H9 (cell line): ENCODE measurements at regions not wholly inside any gene's neighbourhood (a gene's known extent, or its start where the extent isn't known, plus 50 kb on each side); places are given as distances from the start of the nearest gene placed in this dataset.

ENCODE experiments used
- DNase-seq: peaks from one replicate; pipeline ENCODE4 v3.0.0-alpha.2; 2017
- H2AFZ ChIP-seq: one replicate; pipeline ENCODE4 v1.6.1; 2013; ENCODE audit warnings: mild to moderate bottlenecking, low read length, control low read depth, moderate library complexity
- H2AK5ac ChIP-seq: 2 replicates; pipeline ENCODE4 v1.6.1; 2013; ENCODE audit warnings: low read length, control low read depth, mixed read lengths; ENCODE audit not compliant: insufficient read length
- H2BK120ac ChIP-seq: one replicate; pipeline ENCODE4 v1.6.1; 2013; ENCODE audit warnings: low read depth, mild to moderate bottlenecking, low read length, control low read depth, inconsistent platforms; ENCODE audit not compliant: poor library complexity, severe bottlenecking
- H2BK12ac ChIP-seq: 2 replicates; pipeline ENCODE4 v1.6.1; 2013; ENCODE audit warnings: low read length, control low read depth, mixed read lengths, low read depth; ENCODE audit not compliant: insufficient read length
- H2BK15ac ChIP-seq: 2 replicates; pipeline ENCODE4 v1.6.1; 2013; ENCODE audit warnings: low read depth, low read length, control low read depth
- H2BK20ac ChIP-seq: one replicate; pipeline ENCODE4 v1.6.1; 2013; ENCODE audit warnings: low read depth, mild to moderate bottlenecking, low read length, control low read depth, inconsistent platforms; ENCODE audit not compliant: poor library complexity, severe bottlenecking
- H2BK5ac ChIP-seq: 2 replicates; pipeline ENCODE4 v1.6.1; 2013; ENCODE audit warnings: low read length, control low read depth, mixed read lengths; ENCODE audit not compliant: insufficient read length
- H3K14ac ChIP-seq: 2 replicates; pipeline ENCODE4 v1.6.1; 2013; ENCODE audit warnings: low read length, control low read depth; ENCODE audit not compliant: insufficient read depth
- H3K18ac ChIP-seq: 2 replicates; pipeline ENCODE4 v1.6.1; 2013; ENCODE audit warnings: low read depth, mild to moderate bottlenecking, mixed read lengths, low read length, control low read depth; ENCODE audit not compliant: insufficient read length
- H3K23ac ChIP-seq: 2 replicates; pipeline ENCODE4 v1.6.1; 2013; ENCODE audit warnings: low read length, control low read depth, mixed read lengths, low read depth; ENCODE audit not compliant: insufficient read length
- H3K23me2 ChIP-seq: 2 replicates; pipeline ENCODE4 v1.6.1; 2013; ENCODE audit warnings: low read depth, mild to moderate bottlenecking, mixed read lengths, low read length, control low read depth; ENCODE audit not compliant: insufficient read length, poor library complexity, severe bottlenecking
- H3K27ac ChIP-seq: 2 replicates; pipeline ENCODE4 v1.5.1; 2013; ENCODE audit warnings: low read length, control low read depth, mixed read lengths, low read depth; ENCODE audit not compliant: insufficient read length
- H3K27me3 ChIP-seq: 2 replicates; pipeline ENCODE4 v1.6.1; 2013; ENCODE audit warnings: low read length, control low read depth, inconsistent platforms; ENCODE audit not compliant: insufficient read depth
- H3K4ac ChIP-seq: 2 replicates; pipeline ENCODE4 v1.6.1; 2013; ENCODE audit warnings: low read depth, mild to moderate bottlenecking, control low read depth, inconsistent platforms, low read length, moderate library complexity
- H3K4me1 ChIP-seq: 2 replicates; pipeline ENCODE4 v1.6.1; 2013; ENCODE audit warnings: low read length, control low read depth, inconsistent platforms; ENCODE audit not compliant: insufficient read depth
- H3K4me2 ChIP-seq: 2 replicates; pipeline ENCODE4 v1.6.1; 2013; ENCODE audit warnings: low read length, control low read depth, mixed read lengths; ENCODE audit not compliant: insufficient read length, insufficient read depth
- H3K56ac ChIP-seq: 2 replicates; pipeline ENCODE4 v1.6.1; 2013; ENCODE audit warnings: low read depth, mild to moderate bottlenecking, mixed read lengths, low read length, control low read depth; ENCODE audit not compliant: insufficient read length
- H3K79me1 ChIP-seq: 2 replicates; pipeline ENCODE4 v1.6.1; 2013; ENCODE audit warnings: low read depth, mild to moderate bottlenecking, moderate library complexity, low read length, control low read depth, inconsistent platforms; ENCODE audit not compliant: insufficient read depth, poor library complexity, severe bottlenecking
- H3K79me2 ChIP-seq: 2 replicates; pipeline ENCODE4 v1.6.1; 2013; ENCODE audit warnings: low read length, control low read depth, inconsistent platforms; ENCODE audit not compliant: insufficient read depth
- H3K9ac ChIP-seq: 2 replicates; pipeline ENCODE4 v1.6.1; 2013; ENCODE audit warnings: low read length, control low read depth, mixed read lengths; ENCODE audit not compliant: insufficient read length; ENCODE audit errors: extremely low read depth
- H3K9me3 ChIP-seq: one replicate; pipeline ENCODE4 v1.6.1; 2013; ENCODE audit warnings: low read depth, low read length, inconsistent platforms; ENCODE audit not compliant: control insufficient read depth
- H3T11ph ChIP-seq: one replicate; pipeline ENCODE4 v1.6.1; 2013; ENCODE audit warnings: mild to moderate bottlenecking, low read length, control low read depth, inconsistent platforms
- H4K20me1 ChIP-seq: one replicate; pipeline ENCODE4 v1.6.1; 2013; ENCODE audit not compliant: control insufficient read depth, insufficient read length, insufficient read depth
- H4K5ac ChIP-seq: 2 replicates; pipeline ENCODE4 v1.6.1; 2013; ENCODE audit warnings: low read depth, mild to moderate bottlenecking, mixed read lengths, low read length, control low read depth; ENCODE audit not compliant: insufficient read length
- H4K8ac ChIP-seq: replicated peaks from 2 replicates; pipeline ENCODE4 v1.6.1; 2013; ENCODE audit warnings: low read length, control low read depth, mixed read lengths, low read depth; ENCODE audit not compliant: insufficient read length
- H4K91ac ChIP-seq: 2 replicates; pipeline ENCODE4 v1.6.1; 2013; ENCODE audit warnings: low read depth, mild to moderate bottlenecking, moderate library complexity, mixed read lengths, low read length, control low read depth; ENCODE audit not compliant: insufficient read length
- H3K27ac Mint-ChIP-seq, 3 experiments: 2 replicates in 2 of 3; 3 replicates in 1 of 3; pipeline ENCODE4 v1.8.0; 2020 to 2021; ENCODE audit warnings: mixed read lengths in 3 of 3, mild to moderate bottlenecking in 1 of 3, moderate library complexity in 1 of 3
- H3K27me3 Mint-ChIP-seq: 2 replicates; pipeline ENCODE4 v1.8.0; 2021; ENCODE audit warnings: low read depth, mild to moderate bottlenecking, moderate library complexity, mixed read lengths
- H3K36me3 Mint-ChIP-seq, 3 experiments: 2 replicates in 2 of 3; 3 replicates in 1 of 3; pipeline ENCODE4 v1.8.0; 2020 to 2021; ENCODE audit warnings: low read depth in 3 of 3, mixed read lengths in 3 of 3; ENCODE audit not compliant: insufficient read depth in 1 of 3
- H3K4me1 Mint-ChIP-seq, 2 experiments: 2 replicates each; pipeline ENCODE4 v1.8.0; 2020; ENCODE audit warnings: mixed read lengths in 2 of 2
- H3K4me3 Mint-ChIP-seq, 2 experiments: 2 replicates in 1 of 2; 3 replicates in 1 of 2; pipeline ENCODE4 v1.8.0; 2020 to 2021; ENCODE audit warnings: mild to moderate bottlenecking in 2 of 2, mixed read lengths in 2 of 2, moderate library complexity in 1 of 2
- H3K9me3 Mint-ChIP-seq, 2 experiments: 2 replicates in 1 of 2; 3 replicates in 1 of 2; pipeline ENCODE4 v1.8.0; 2020; ENCODE audit warnings: mild to moderate bottlenecking in 2 of 2, mixed read lengths in 2 of 2, moderate library complexity in 1 of 2
- CTCF ChIP-seq: fragments of 200-600 bp; sonication (generic); conservative IDR thresholded peaks from 3 replicates; pipeline ENCODE4 v1.8.0; 2021; ENCODE audit warnings: antibody characterized with exemption, mild to moderate bottlenecking

- Histone ChIP-seq H3K18ac (no peak overlapping the region), H3K79me1 (no peaks in the 10 kb centered on the region), H3K27ac (no peak overlapping the region), H4K20me1 (no peaks in the 10 kb centered on the region), H3K79me2 (no peaks in the 10 kb centered on the region), H2BK20ac (no peak overlapping the region), H2BK120ac (no peak overlapping the region), H3K4ac (no peak overlapping the region), H2AFZ (no peak overlapping the region), H3K23me2 (no peaks in the 10 kb centered on the region), H3K9ac (no peak overlapping the region), H3K4me1 (no peaks in the 10 kb centered on the region; the same call in 1 of the 2 replicates), H3K27me3 (no peaks in the 10 kb centered on the region), H2BK5ac (no peak overlapping the region), H4K91ac (no peak overlapping the region), H2BK12ac (no peak overlapping the region), H3K14ac (no peak overlapping the region), H3K4me2 (no peak overlapping the region), H3K9me3 (no peaks in the 10 kb centered on the region), H4K5ac (no peak overlapping the region), H3K23ac (no peak overlapping the region), H4K8ac (no peak overlapping the region), H2AK5ac (no peak overlapping the region), H3K56ac (no peak overlapping the region), H2BK15ac (no peak overlapping the region), H3T11ph (no peak overlapping the region)
- Mint-ChIP-seq H3K36me3 (peaks cover 0 to 4% (median 4%) of the 10 kb centered on the region in 3 experiments; a peak in 2 of 7 replicates), H3K4me3 (no peak overlapping the region), H3K9me3 (no peaks in the 10 kb centered on the region), H3K27ac (no peak overlapping the region), H3K27me3 (no peaks in the 10 kb centered on the region), H3K4me1 (peaks cover 14 to 25% of the 10 kb centered on the region in 2 experiments)
- no peak for DNase-seq
- TF ChIP-seq CTCF = no peak
Observed at GRCh38 chr13:67754012-67754411, 523.9 kb upstream of the PCDH9 start.
